NCI-H524 treated with DMSO at 0.1 percent for 48 hours (cell line): ENCODE measurements at regions not wholly inside any gene's neighbourhood (a gene's known extent, or its start where the extent isn't known, plus 50 kb on each side); places are given as distances from the start of the nearest gene placed in this dataset.

ENCODE experiments used
- DNase-seq: peaks from one replicate; lab custom pipeline; 2025; lab: John Stamatoyannopoulos, UW

- DNase-seq = no peak
These were observed 283.6 kb downstream of the CYP26B1 start for GRCh38 chr2:71864085-71864484.

GRCh38 chr2:71863396-71863795, 284.3 kb downstream of the CYP26B1 start:
- DNase-seq = no peak

- no peak for DNase-seq
These were observed 284.7 kb downstream of the CYP26B1 start for GRCh38 chr2:71862921-71863320.

GRCh38 chr2:71861186-71862160, 286.2 kb downstream of the CYP26B1 start:
- DNase-seq = no peak

GRCh38 chr2:71860381-71860926, 287.2 kb downstream of the CYP26B1 start:
- DNase-seq = no peak

GRCh38 chr2:71859211-71859847, 288.3 kb downstream of the CYP26B1 start:
- no peak for DNase-seq

GRCh38 chr2:71858071-71858470, 289.6 kb downstream of the CYP26B1 start:
- DNase-seq = no peak

- DNase-seq = no peak
These were observed 290.0 kb downstream of the CYP26B1 start for GRCh38 chr2:71857636-71858035.

GRCh38 chr2:71856773-71857525, 290.7 kb downstream of the CYP26B1 start:
- DNase-seq = no peak

GRCh38 chr2:71853858-71854257, 293.8 kb downstream of the CYP26B1 start:
- DNase-seq = no peak

GRCh38 chr2:71852141-71852711, 295.4 kb downstream of the CYP26B1 start:
- DNase-seq = no peak

GRCh38 chr2:71851094-71851750, 296.4 kb downstream of the CYP26B1 start:
- no peak for DNase-seq

GRCh38 chr2:71850306-71850801, 297.3 kb downstream of the CYP26B1 start:
- no peak for DNase-seq

- no peak for DNase-seq
These were observed 297.9 kb downstream of the CYP26B1 start for GRCh38 chr2:71849607-71850305.

GRCh38 chr2:71849111-71849510, 298.6 kb downstream of the CYP26B1 start:
- DNase-seq = no peak

GRCh38 chr2:71846669-71847291, 300.9 kb downstream of the CYP26B1 start:
- no peak for DNase-seq

GRCh38 chr2:71846072-71846471, 301.6 kb downstream of the CYP26B1 start:
- DNase-seq = no peak

GRCh38 chr2:71844967-71845366, 302.7 kb downstream of the CYP26B1 start:
- no peak for DNase-seq

- no peak for DNase-seq
These were observed 304.2 kb downstream of the CYP26B1 start for GRCh38 chr2:71843391-71843850.

- DNase-seq = no peak
These were observed 304.9 kb downstream of the CYP26B1 start for GRCh38 chr2:71842744-71843143.
